OCI-LY3 (cell line): ENCODE measurements at regions not wholly inside any gene's neighbourhood (a gene's known extent, or its start where the extent isn't known, plus 50 kb on each side); places are given as distances from the start of the nearest gene placed in this dataset.
A peak's percentile ranks its signal among the peaks of the same experiment; 100 is the strongest.

Experiments used
- H2AFZ ChIP-seq: fragments of 200-600, 300-600 bp; shearing (Covaris generic); 2 replicates; pipeline ENCODE4 v1.6.0; 2014; ENCODE audit warnings: antibody characterized with exemption, low read depth, low read length
- H3K27ac ChIP-seq: fragments of 200-600, 300-600 bp; sonication (generic); 2 replicates; pipeline ENCODE4 v1.5.1; 2014; ENCODE audit warnings: mild to moderate bottlenecking, low read length, moderate library complexity, mixed read lengths
- H3K27me3 ChIP-seq: fragments of 200-600, 300-600 bp; sonication (generic); 2 replicates; pipeline ENCODE4 v1.6.1; 2014; ENCODE audit warnings: low read depth, low read length, mixed read lengths
- H3K36me3 ChIP-seq: fragments of 200-600, 300-600 bp; sonication (generic); replicated peaks from 2 replicates; pipeline ENCODE3; 2014; ENCODE audit warnings: low read depth, low read length, mixed read lengths
- H3K4me1 ChIP-seq: fragments of 300-600, 200-600 bp; sonication (generic); 2 replicates; pipeline ENCODE4 v1.6.1; 2014; ENCODE audit warnings: low read length, mixed read lengths
- H3K4me2 ChIP-seq: fragments of 200-600, 300-600 bp; sonication (generic); 2 replicates; pipeline ENCODE4 v1.6.1; 2014; ENCODE audit warnings: low read length, mixed read lengths
- H3K4me3 ChIP-seq: fragments of 300-600, 200-600 bp; sonication (generic); 2 replicates; pipeline ENCODE4 v1.5.1; 2014; ENCODE audit warnings: antibody characterized with exemption, mild to moderate bottlenecking, low read length, moderate library complexity
- H3K79me2 ChIP-seq: fragments of 300-600, 200-600 bp; shearing (Covaris generic); 2 replicates; pipeline ENCODE4 v1.6.1; 2014; ENCODE audit warnings: mild to moderate bottlenecking, low read length, mixed read lengths
- H3K9ac ChIP-seq: fragments of 300-600, 200-600 bp; shearing (Covaris generic); 2 replicates; pipeline ENCODE4 v1.6.0; 2014; ENCODE audit warnings: mild to moderate bottlenecking, low read length, moderate library complexity
- H3K9me3 ChIP-seq: fragments of 200-600, 300-600 bp; shearing (Covaris generic); 2 replicates; pipeline ENCODE4 v1.6.1; 2014; ENCODE audit warnings: low read length, mixed read lengths; ENCODE audit not compliant: insufficient read depth
- H4K20me1 ChIP-seq: fragments of 200-600, 300-600 bp; sonication (generic); 2 replicates; pipeline ENCODE4 v1.6.1; 2016; ENCODE audit warnings: low read length, mixed read lengths; ENCODE audit not compliant: insufficient read depth
- CTCF ChIP-seq: fragments of 200-600, 300-600 bp; sonication (generic); IDR thresholded peaks from 2 replicates; pipeline ENCODE4 v1.5.1; 2014; ENCODE audit warnings: antibody characterized with exemption, low read length, low read depth
- EZH2phosphoT487 ChIP-seq: fragments of 200-600 bp; shearing (Covaris generic); IDR thresholded peaks from 2 replicates; pipeline ENCODE4 v1.6.1; 2018; ENCODE audit warnings: antibody characterized with exemption, mixed run types, low read depth

GRCh38 chr2:57453945-57454344 lies 592.7 kb upstream of the VRK2 start:
- no peaks in the 10 kb centered on the region for H3K36me3 ChIP-seq
- 0 out of 2 replicates have a peak overlapping the region, but pooled peaks have one; percentile 12 for H2AFZ ChIP-seq
- H4K20me1 ChIP-seq, result no peaks in the 10 kb centered on the region
- no peak overlapping the region for H3K27ac ChIP-seq
- no peaks in the 10 kb centered on the region for H3K27me3 ChIP-seq
- no peaks in the 10 kb centered on the region for H3K79me2 ChIP-seq
- H3K9ac ChIP-seq, result no peak overlapping the region
- no peak overlapping the region for H3K4me3 ChIP-seq
- no peaks in the 10 kb centered on the region for H3K9me3 ChIP-seq
- peak; percentile 40 for TF ChIP-seq CTCF
- TF ChIP-seq EZH2phosphoT487, result no peak
- no peak overlapping the region for H3K4me2 ChIP-seq
- peaks cover 31% of the 10 kb centered on the region for H3K4me1 ChIP-seq

- no peak overlapping the region for H2AFZ ChIP-seq
- peaks cover 7% of the 10 kb centered on the region for H3K4me1 ChIP-seq
- H3K79me2 ChIP-seq, result no peaks in the 10 kb centered on the region
- TF ChIP-seq CTCF (no peak), EZH2phosphoT487 (no peak)
- no peak overlapping the region for H3K4me3 ChIP-seq
- H3K9ac ChIP-seq, result no peak overlapping the region
- no peaks in the 10 kb centered on the region for H3K27me3 ChIP-seq
- no peaks in the 10 kb centered on the region for H3K9me3 ChIP-seq
- no peak overlapping the region for H3K4me2 ChIP-seq
- no peak overlapping the region for H3K27ac ChIP-seq
- H4K20me1 ChIP-seq, result no peaks in the 10 kb centered on the region
- no peaks in the 10 kb centered on the region for H3K36me3 ChIP-seq
Measured at GRCh38 chr2:57460396-57461276, 586.0 kb upstream of the VRK2 start.

- no peaks in the 10 kb centered on the region for H3K36me3 ChIP-seq
- no peaks in the 10 kb centered on the region for H3K79me2 ChIP-seq
- no peaks in the 10 kb centered on the region for H4K20me1 ChIP-seq
- no peaks in the 10 kb centered on the region for H3K9me3 ChIP-seq
- no peak overlapping the region for H3K4me2 ChIP-seq
- H3K27me3 ChIP-seq, result no peaks in the 10 kb centered on the region
- no peak overlapping the region for H3K27ac ChIP-seq
- no peak overlapping the region for H2AFZ ChIP-seq
- no peak overlapping the region for H3K9ac ChIP-seq
- H3K4me1 ChIP-seq, result no peaks in the 10 kb centered on the region
- no peak overlapping the region for H3K4me3 ChIP-seq
- no peak for TF ChIP-seq EZH2phosphoT487
- no peak for TF ChIP-seq CTCF
Measured at GRCh38 chr2:57461624-57462023, 585.0 kb upstream of the VRK2 start.

- Histone ChIP-seq H3K4me3 (no peak overlapping the region), H3K9me3 (no peaks in the 10 kb centered on the region), H3K9ac (no peak overlapping the region), H3K4me1 (no peaks in the 10 kb centered on the region), H2AFZ (no peak overlapping the region), H3K36me3 (no peaks in the 10 kb centered on the region), H3K27me3 (no peaks in the 10 kb centered on the region), H4K20me1 (no peaks in the 10 kb centered on the region), H3K4me2 (no peak overlapping the region), H3K27ac (no peak overlapping the region), H3K79me2 (no peaks in the 10 kb centered on the region)
- no peak for TF ChIP-seq CTCF
- no peak for TF ChIP-seq EZH2phosphoT487
Measured at GRCh38 chr2:57465067-57465466, 581.5 kb upstream of the VRK2 start.
